OCI-LY3 (cell line): ENCODE measurements at regions not wholly inside any gene's neighbourhood (a gene's known extent, or its start where the extent isn't known, plus 50 kb on each side); places are given as distances from the start of the nearest gene placed in this dataset.

ENCODE experiments used
- EZH2phosphoT487 ChIP-seq: fragments of 200-600 bp; shearing (Covaris generic); IDR thresholded peaks from 2 replicates; pipeline ENCODE4 v1.6.1; 2018; ENCODE audit warnings: antibody characterized with exemption, mixed run types, low read depth
- TF ChIP-seq, protein P1 (sequence below): fragments of 200-600, 300-600 bp; sonication (generic); IDR thresholded peaks from 2 replicates; pipeline ENCODE4 v1.5.1; 2014; ENCODE audit warnings: antibody characterized with exemption, low read length, low read depth

- TF ChIP-seq, protein P1, sequence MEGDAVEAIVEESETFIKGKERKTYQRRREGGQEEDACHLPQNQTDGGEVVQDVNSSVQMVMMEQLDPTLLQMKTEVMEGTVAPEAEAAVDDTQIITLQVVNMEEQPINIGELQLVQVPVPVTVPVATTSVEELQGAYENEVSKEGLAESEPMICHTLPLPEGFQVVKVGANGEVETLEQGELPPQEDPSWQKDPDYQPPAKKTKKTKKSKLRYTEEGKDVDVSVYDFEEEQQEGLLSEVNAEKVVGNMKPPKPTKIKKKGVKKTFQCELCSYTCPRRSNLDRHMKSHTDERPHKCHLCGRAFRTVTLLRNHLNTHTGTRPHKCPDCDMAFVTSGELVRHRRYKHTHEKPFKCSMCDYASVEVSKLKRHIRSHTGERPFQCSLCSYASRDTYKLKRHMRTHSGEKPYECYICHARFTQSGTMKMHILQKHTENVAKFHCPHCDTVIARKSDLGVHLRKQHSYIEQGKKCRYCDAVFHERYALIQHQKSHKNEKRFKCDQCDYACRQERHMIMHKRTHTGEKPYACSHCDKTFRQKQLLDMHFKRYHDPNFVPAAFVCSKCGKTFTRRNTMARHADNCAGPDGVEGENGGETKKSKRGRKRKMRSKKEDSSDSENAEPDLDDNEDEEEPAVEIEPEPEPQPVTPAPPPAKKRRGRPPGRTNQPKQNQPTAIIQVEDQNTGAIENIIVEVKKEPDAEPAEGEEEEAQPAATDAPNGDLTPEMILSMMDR = no peak
- TF ChIP-seq EZH2phosphoT487 = no peak
Measured at GRCh38 chr4:138685316-138685715, 330.3 kb upstream of the NOCT start.
